ENCODE measurements at regions not wholly inside any gene's neighbourhood (a gene's known extent, or its start where the extent isn't known, plus 50 kb on each side); places are given as distances from the start of the nearest gene placed in this dataset.

DNA sequence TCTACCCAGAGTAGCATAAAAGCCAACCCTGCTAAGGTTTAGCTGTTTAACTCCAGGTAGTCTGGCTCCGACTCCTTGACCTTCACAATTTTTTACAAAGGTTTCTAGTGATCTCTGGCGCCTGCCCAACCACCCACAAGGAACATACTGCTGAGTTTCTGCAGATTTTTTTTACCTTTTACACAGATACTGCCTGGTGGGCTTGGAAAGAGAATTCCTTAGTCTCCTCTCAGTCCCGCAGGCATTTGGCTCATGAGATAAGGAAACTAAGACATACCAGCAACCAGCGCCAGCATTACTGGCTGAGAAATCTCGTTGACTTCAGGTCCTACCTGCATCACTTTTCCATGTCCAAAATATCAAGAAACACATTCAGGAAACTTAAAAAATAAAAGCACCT is 51.1 kb upstream of the LYZL1 start:
- DNase-seq = no peak

- no peak for DNase-seq
Observed at GRCh38 chr10:29238523-29239135, 50.2 kb upstream of the LYZL1 start.
